Endothelial cell of hepatic sinusoid (primary cell): ENCODE measurements at regions not wholly inside any gene's neighbourhood (a gene's known extent, or its start where the extent isn't known, plus 50 kb on each side); places are given as distances from the start of the nearest gene placed in this dataset.

Source experiments
- in situ Hi-C: cut with HindIII; loops from 2 replicates; pipeline ENCODE4 v1.10.0; 2017; ENCODE audit warnings: low sequenced_read_pairs

- in situ Hi-C loops = no loop called here
Observed at GRCh38 chr9:87319656-87320055, 178.0 kb upstream of the DAPK1 start.

- in situ Hi-C loops = no loop called here
Observed at GRCh38 chr9:87320146-87320884, 177.4 kb upstream of the DAPK1 start.

- in situ Hi-C loops = no loop called here
Observed at GRCh38 chr9:87322840-87323635, 174.6 kb upstream of the DAPK1 start.

- in situ Hi-C loops = no loop called here
Observed at GRCh38 chr9:87323928-87324327, 173.7 kb upstream of the DAPK1 start.

GRCh38 chr9:87324613-87325194 is 173.0 kb upstream of the DAPK1 start:
- in situ Hi-C loops = no loop called here

- in situ Hi-C loops = no loop called here
Observed at GRCh38 chr9:87327575-87328125, 170.0 kb upstream of the DAPK1 start.

GRCh38 chr9:87333802-87334201 is 163.9 kb upstream of the DAPK1 start:
- in situ Hi-C loops = loop anchor here (10.0 kb wide), 1 partner anchor 331 kb away; no protein-coding TSS in a partner anchor

- in situ Hi-C loops = loop anchor here (10.0 kb wide), 1 partner anchor 330 kb away; no protein-coding TSS in a partner anchor
Observed at GRCh38 chr9:87334366-87334765, 163.3 kb upstream of the DAPK1 start.

GRCh38 chr9:87336407-87336806 is 161.3 kb upstream of the DAPK1 start:
- in situ Hi-C loops = loop anchor here (10.0 kb wide), 1 partner anchor 328 kb away; no protein-coding TSS in a partner anchor

GRCh38 chr9:87336914-87337333 is 160.7 kb upstream of the DAPK1 start:
- in situ Hi-C loops = loop anchor here (10.0 kb wide), 1 partner anchor 328 kb away; no protein-coding TSS in a partner anchor

- in situ Hi-C loops = loop anchor here (10.0 kb wide), 1 partner anchor 327 kb away; no protein-coding TSS in a partner anchor
Observed at GRCh38 chr9:87337335-87338087, 160.2 kb upstream of the DAPK1 start.

GRCh38 chr9:87338088-87338989 is 159.3 kb upstream of the DAPK1 start:
- in situ Hi-C loops = loop anchor here (10.0 kb wide), 1 partner anchor 326 kb away; no protein-coding TSS in a partner anchor

- in situ Hi-C loops = no loop called here
Observed at GRCh38 chr9:87340391-87340790, 157.3 kb upstream of the DAPK1 start.

GRCh38 chr9:87342743-87343142 is 154.9 kb upstream of the DAPK1 start:
- in situ Hi-C loops = no loop called here

GRCh38 chr9:87343816-87344430 is 153.7 kb upstream of the DAPK1 start:
- in situ Hi-C loops = no loop called here

- in situ Hi-C loops = no loop called here
Observed at GRCh38 chr9:87346061-87346665, 151.5 kb upstream of the DAPK1 start.

GRCh38 chr9:87350915-87351314 is 146.8 kb upstream of the DAPK1 start:
- in situ Hi-C loops = no loop called here

- in situ Hi-C loops = no loop called here
Observed at GRCh38 chr9:87353301-87353700, 144.4 kb upstream of the DAPK1 start.
